ENCODE measurements at regions not wholly inside any gene's neighbourhood (a gene's known extent, or its start where the extent isn't known, plus 50 kb on each side); places are given as distances from the start of the nearest gene placed in this dataset.

DNA sequence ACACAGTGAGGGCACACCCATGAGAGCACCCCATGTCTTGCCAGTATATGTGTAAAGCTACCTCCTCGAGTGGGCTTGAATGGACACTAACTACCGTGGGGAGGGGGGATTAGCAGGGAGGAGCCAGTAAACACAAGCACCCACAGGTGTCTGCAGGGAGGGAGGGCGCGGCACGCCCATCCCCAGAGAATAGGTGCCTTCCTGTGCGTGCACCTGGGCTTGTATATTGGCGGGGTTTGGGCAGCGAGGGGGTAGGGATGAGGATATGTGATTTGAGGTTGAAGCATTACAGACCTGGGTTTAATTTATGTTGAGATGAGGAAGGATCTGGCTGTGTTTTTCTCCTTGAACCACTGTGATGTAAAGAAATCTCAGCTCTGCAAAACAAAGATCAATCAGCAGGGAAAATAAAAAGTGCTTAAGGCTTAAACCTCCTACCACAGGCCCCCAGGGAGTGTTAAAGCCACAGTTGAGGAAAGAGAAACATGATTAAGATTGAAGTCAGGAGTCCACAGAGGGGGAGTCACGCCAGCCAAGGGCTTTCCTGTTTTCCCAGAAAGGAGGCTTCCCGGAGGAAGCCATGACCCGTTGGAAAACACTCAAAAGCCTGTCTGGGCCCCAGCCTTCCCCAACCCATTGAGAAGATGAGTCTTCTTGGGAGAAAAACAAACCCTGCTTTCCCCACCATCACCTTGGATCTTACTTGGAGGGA, 80.0 kb downstream of the CAMK2N1 start:
- intact Hi-C loops (cut with micrococcal nuclease), result no loop called here
- DNase-seq (no peak), ATAC-seq (no peak)

- DNase-seq (no peak), ATAC-seq (no peak)
- intact Hi-C loops (cut with micrococcal nuclease), result no loop called here
These were observed 80.8 kb downstream of the CAMK2N1 start for GRCh38 chr1:20405051-20405754.
